ENCODE measurements at regions not wholly inside any gene's neighbourhood (a gene's known extent, or its start where the extent isn't known, plus 50 kb on each side); places are given as distances from the start of the nearest gene placed in this dataset.

- Histone ChIP-seq H3K27ac (ENCODE audit: low read depth, low read length) (no peak overlapping the region), H3K4me3 (ENCODE audit: low read depth, low read length) (no peak overlapping the region), H3K9me3 (ENCODE audit: control insufficient read depth, insufficient read depth, low read length) (no peaks in the 10 kb centered on the region; the same call in 1 of the 2 replicates), H3K27me3 (ENCODE audit: control insufficient read depth, insufficient read depth, low read length) (no peaks in the 10 kb centered on the region)
- no peak for TF ChIP-seq CTCF (IDR thresholded peaks at IDR 0.05; ENCODE audit: low read depth, low read length)
- POLR2A ChIA-PET: interaction anchor here (0.6 kb wide), 1 partner anchor 349 kb away, joined by 3 read pairs; no protein-coding TSS in a partner anchor
- CTCF ChIA-PET: interaction anchor here (1.2 to 1.7 kb wide), 2 partner anchors 90 to 127 kb away, joined by 3 to 4 read pairs; no protein-coding TSS in a partner anchor
- DNase-seq (ENCODE audit: low read depth, low spot score): no peak
These were observed 60.2 kb downstream of the RGS12 start for GRCh38 chr4:3352941-3353594.

GRCh38 chr4:3353752-3354454, 61.1 kb downstream of the RGS12 start:
- ChIA-PET POLR2A (interaction anchor here (0.6 kb wide), 1 partner anchor 349 kb away, joined by 3 read pairs; no protein-coding TSS in a partner anchor), CTCF (interaction anchor here (1.2 to 4.8 kb wide), 3 partner anchors 8 to 127 kb away, joined by 3 to 33 read pairs (median 4); no protein-coding TSS in a partner anchor)
- Histone ChIP-seq H3K9me3 (ENCODE audit: control insufficient read depth, insufficient read depth, low read length) (no peaks in the 10 kb centered on the region; the same call in 1 of the 2 replicates), H3K4me3 (ENCODE audit: low read depth, low read length) (no peak overlapping the region), H3K27me3 (ENCODE audit: control insufficient read depth, insufficient read depth, low read length) (no peaks in the 10 kb centered on the region), H3K27ac (ENCODE audit: low read depth, low read length) (no peak overlapping the region)
- TF ChIP-seq CTCF (IDR thresholded peaks at IDR 0.05; ENCODE audit: low read depth, low read length): no peak
- no peak for DNase-seq (ENCODE audit: low read depth, low spot score)

GRCh38 chr4:3354455-3354811, 61.6 kb downstream of the RGS12 start:
- POLR2A ChIA-PET: no interaction called here
- no peak overlapping the region for H3K4me3 ChIP-seq (ENCODE audit: low read depth, low read length)
- CTCF ChIA-PET: interaction anchor here (1.7 to 4.8 kb wide), 2 partner anchors 8 to 89 kb away, joined by 4 to 33 read pairs; no protein-coding TSS in a partner anchor
- H3K27me3 ChIP-seq (ENCODE audit: control insufficient read depth, insufficient read depth, low read length): no peaks in the 10 kb centered on the region
- no peaks in the 10 kb centered on the region; the same call in 1 of the 2 replicates for H3K9me3 ChIP-seq (ENCODE audit: control insufficient read depth, insufficient read depth, low read length)
- no peak overlapping the region for H3K27ac ChIP-seq (ENCODE audit: low read depth, low read length)
- no peak for DNase-seq (ENCODE audit: low read depth, low spot score)
- TF ChIP-seq CTCF (IDR thresholded peaks at IDR 0.05; ENCODE audit: low read depth, low read length): no peak

GRCh38 chr4:3355266-3355748, 62.5 kb downstream of the RGS12 start:
- no peak for TF ChIP-seq CTCF (IDR thresholded peaks at IDR 0.05; ENCODE audit: low read depth, low read length)
- no peak for DNase-seq (ENCODE audit: low read depth, low spot score)
- POLR2A ChIA-PET: no interaction called here
- H3K4me3 ChIP-seq (ENCODE audit: low read depth, low read length): no peak overlapping the region
- H3K27ac ChIP-seq (ENCODE audit: low read depth, low read length): no peak overlapping the region
- H3K9me3 ChIP-seq (ENCODE audit: control insufficient read depth, insufficient read depth, low read length): no peaks in the 10 kb centered on the region; the same call in 1 of the 2 replicates
- H3K27me3 ChIP-seq (ENCODE audit: control insufficient read depth, insufficient read depth, low read length): no peaks in the 10 kb centered on the region
- CTCF ChIA-PET: interaction anchor here (4.8 kb wide), 1 partner anchor 9 kb away, joined by 33 read pairs; no protein-coding TSS in a partner anchor
